Choroid plexus epithelial cell (primary cell): ENCODE measurements at regions not wholly inside any gene's neighbourhood (a gene's known extent, or its start where the extent isn't known, plus 50 kb on each side); places are given as distances from the start of the nearest gene placed in this dataset.

Experiments used
- DNase-seq: peaks from one replicate; pipeline ENCODE4 v3.0.0-alpha.2; 2010; ENCODE audit warnings: low read depth
- H3K4me3 ChIP-seq: 2 replicates; pipeline ENCODE4 v1.5.1; 2011; ENCODE audit warnings: low read depth, mild to moderate bottlenecking, control low read depth, low read length, moderate library complexity
- CTCF ChIP-seq: conservative IDR thresholded peaks from 2 replicates; pipeline ENCODE4 v1.5.1; 2011; ENCODE audit warnings: low read depth, mild to moderate bottlenecking, control low read depth, inconsistent platforms, low read length, moderate library complexity

DNA sequence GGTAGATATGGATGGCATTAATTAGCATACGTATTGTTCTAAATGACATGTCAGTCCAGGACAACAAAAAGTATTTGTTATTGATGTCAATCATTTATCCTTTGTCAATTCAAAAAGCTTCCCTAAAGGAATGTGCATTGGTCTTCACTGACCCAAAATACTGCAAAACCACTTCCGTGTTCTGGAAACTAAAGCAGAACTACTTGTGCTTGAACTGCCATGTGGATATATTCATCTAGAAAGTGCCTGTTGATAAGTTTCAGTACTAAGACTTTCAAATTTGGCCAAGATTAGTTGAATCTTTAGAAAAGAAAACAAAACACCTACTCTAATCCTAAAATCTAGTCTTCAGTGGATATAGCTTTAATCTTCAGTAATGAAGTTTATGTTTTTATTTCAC lies 242.1 kb upstream of the PPP1R3A start:
- H3K4me3 ChIP-seq: no peak overlapping the region
- TF ChIP-seq CTCF: no peak
- no peak for DNase-seq

DNA sequence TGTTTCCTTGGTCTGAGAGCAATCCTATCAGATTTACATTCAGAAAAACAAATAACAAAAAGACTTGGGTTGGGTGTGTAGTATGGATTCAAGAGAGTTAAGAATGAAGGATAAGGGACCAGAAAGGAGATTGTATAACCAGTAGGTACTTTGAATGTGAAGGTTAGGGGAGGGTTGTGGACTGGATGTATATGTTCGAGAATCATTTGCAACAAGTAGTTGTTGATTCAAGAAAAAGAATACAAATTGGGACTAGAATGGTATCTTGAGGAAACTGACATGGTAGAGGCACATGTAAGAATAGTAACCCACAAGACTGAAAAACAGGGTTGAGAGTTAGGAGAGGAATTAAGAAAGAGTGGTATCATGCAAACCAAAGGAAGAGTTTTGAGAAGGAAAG lies 240.0 kb upstream of the PPP1R3A start:
- H3K4me3 ChIP-seq: no peak overlapping the region
- DNase-seq: no peak
- TF ChIP-seq CTCF: no peak

- DNase-seq: no peak
- H3K4me3 ChIP-seq: no peak overlapping the region
- TF ChIP-seq CTCF: no peak
Measured at GRCh38 chr7:114158275-114158674, 239.5 kb upstream of the PPP1R3A start.

GRCh38 chr7:114156178-114156577 lies 237.4 kb upstream of the PPP1R3A start:
- no peak for DNase-seq
- TF ChIP-seq CTCF: no peak
- H3K4me3 ChIP-seq: no peak overlapping the region

- peak; percentile 3 for DNase-seq
- TF ChIP-seq CTCF: no peak
- H3K4me3 ChIP-seq: no peak overlapping the region
Measured at GRCh38 chr7:114155116-114156110, 236.6 kb upstream of the PPP1R3A start.

GRCh38 chr7:114153700-114154099 lies 234.9 kb upstream of the PPP1R3A start:
- no peak overlapping the region for H3K4me3 ChIP-seq
- no peak for DNase-seq
- TF ChIP-seq CTCF: no peak
